Coronary artery (tissue), 2 donors: ENCODE measurements at regions not wholly inside any gene's neighbourhood (a gene's known extent, or its start where the extent isn't known, plus 50 kb on each side); places are given as distances from the start of the nearest gene placed in this dataset.
A peak's percentile ranks its signal among the peaks of the same experiment; 100 is the strongest.

Source experiments
- DNase-seq: peaks from one replicate; pipeline ENCODE4 v3.0.0-alpha.2; 2017; ENCODE audit warnings: low spot score
- H3K27ac ChIP-seq, 2 donors: fragments of 200-600 bp; sonication (generic); one replicate each; pipeline ENCODE4 v1.5.1; 2016 to 2019
- H3K4me3 ChIP-seq: fragments of 200-600 bp; sonication (generic); 2 replicates; pipeline ENCODE4 v1.5.1; 2016; ENCODE audit warnings: mild to moderate bottlenecking, moderate library complexity
- CTCF ChIP-seq: fragments of 200-600 bp; sonication (generic); IDR thresholded peaks from one replicate; pipeline ENCODE4 v1.5.1; 2019; ENCODE audit warnings: antibody characterized with exemption

- no peak for TF ChIP-seq CTCF
- H3K4me3 ChIP-seq = no peak overlapping the region
- DNase-seq = no peak
- H3K27ac ChIP-seq = no peak overlapping the region
Measured at GRCh38 chr16:50444526-50444925, 75.7 kb upstream of the BRD7 start.

- peak; percentile 36 for DNase-seq
- TF ChIP-seq CTCF = no peak
- H3K27ac ChIP-seq = no peak overlapping the region
- no peak overlapping the region for H3K4me3 ChIP-seq
Measured at GRCh38 chr16:50442221-50442620, 73.4 kb upstream of the BRD7 start.

- no peak overlapping the region for H3K27ac ChIP-seq
- no peak overlapping the region for H3K4me3 ChIP-seq
- DNase-seq = no peak
- TF ChIP-seq CTCF = no peak
Measured at GRCh38 chr16:50441486-50442157, 72.8 kb upstream of the BRD7 start.

GRCh38 chr16:50440991-50441390 is 72.2 kb upstream of the BRD7 start:
- H3K4me3 ChIP-seq = no peak overlapping the region
- no peak overlapping the region for H3K27ac ChIP-seq
- peak; percentile 56 for DNase-seq
- TF ChIP-seq CTCF = no peak

GRCh38 chr16:50440531-50440930 is 71.7 kb upstream of the BRD7 start:
- no peak for TF ChIP-seq CTCF
- no peak overlapping the region for H3K27ac ChIP-seq

GRCh38 chr16:50437769-50438437 is 69.1 kb upstream of the BRD7 start:
- Histone ChIP-seq H3K27ac (no peak overlapping the region), H3K4me3 (no peak overlapping the region)
- TF ChIP-seq CTCF = no peak
- DNase-seq = peak; percentile 31

More at GRCh38 chr16:50440531-50440930, 71.7 kb upstream of the BRD7 start:
- no peak for DNase-seq
- H3K4me3 ChIP-seq = no peak overlapping the region

- no peak for DNase-seq
- no peak for TF ChIP-seq CTCF
- no peak overlapping the region for H3K4me3 ChIP-seq
- H3K27ac ChIP-seq = no peak overlapping the region
Measured at GRCh38 chr16:50436271-50436670, 67.5 kb upstream of the BRD7 start.
